ENCODE measurements at regions not wholly inside any gene's neighbourhood (a gene's known extent, or its start where the extent isn't known, plus 50 kb on each side); places are given as distances from the start of the nearest gene placed in this dataset.

DNA sequence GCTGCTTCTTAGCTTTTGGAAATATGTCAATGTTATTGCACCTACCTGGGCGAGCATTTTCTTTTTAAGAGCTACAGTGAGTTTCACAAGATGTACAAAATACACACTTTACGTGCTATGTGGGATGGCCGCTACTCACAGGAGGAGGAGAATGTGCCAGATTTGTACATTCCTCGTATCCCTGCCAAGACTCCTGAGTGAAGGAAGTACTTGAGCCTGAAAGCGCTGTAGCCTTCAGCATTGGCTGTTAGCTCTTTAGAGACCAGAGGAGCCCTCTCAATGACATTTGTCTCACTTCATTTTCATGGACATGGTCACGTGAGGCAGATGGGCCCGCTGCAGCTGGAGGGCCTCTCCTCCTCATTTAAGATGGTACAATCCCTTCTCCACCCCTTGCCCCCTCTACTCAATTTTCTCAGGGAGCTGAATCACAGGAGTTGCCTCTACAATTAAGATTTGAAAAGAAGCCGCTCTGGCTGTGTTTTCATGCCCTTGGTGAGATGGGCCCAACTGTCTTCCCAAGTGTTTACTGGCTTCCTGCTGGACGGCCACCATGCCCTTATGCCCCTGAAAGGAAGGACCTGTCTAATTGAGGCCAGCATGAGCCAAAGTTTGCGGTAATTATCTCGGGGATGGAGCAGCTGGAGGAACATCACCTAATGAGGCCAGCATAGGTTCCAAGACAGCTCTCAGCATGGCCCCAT lies 442.6 kb downstream of the PRDM2 start:
- Histone ChIP-seq H3K27me3 (replicated peaks; ENCODE audit: insufficient read depth, low read depth, low read length, poor library complexity) (no peaks in the 10 kb centered on the region), H3K36me3 (ENCODE audit: insufficient read depth, low read length, poor library complexity, severe bottlenecking) (no peaks in the 10 kb centered on the region), H3K27ac (ENCODE audit: low read depth, low read length, poor library complexity, severe bottlenecking) (no peak overlapping the region), H3K9me3 (ENCODE audit: low read depth, low read length, poor library complexity, severe bottlenecking) (no peaks in the 10 kb centered on the region), H3K4me3 (ENCODE audit: low read depth, low read length, poor library complexity, severe bottlenecking) (no peak overlapping the region), H3K4me1 (ENCODE audit: insufficient read depth, low read length, poor library complexity, severe bottlenecking) (no peaks in the 10 kb centered on the region)
- TF ChIP-seq EZH2 (IDR thresholded peaks at IDR 0.05; ENCODE audit: borderline replicate concordance, low read depth, low read length, poor library complexity, severe bottlenecking) = no peak
- TF ChIP-seq, protein P1, sequence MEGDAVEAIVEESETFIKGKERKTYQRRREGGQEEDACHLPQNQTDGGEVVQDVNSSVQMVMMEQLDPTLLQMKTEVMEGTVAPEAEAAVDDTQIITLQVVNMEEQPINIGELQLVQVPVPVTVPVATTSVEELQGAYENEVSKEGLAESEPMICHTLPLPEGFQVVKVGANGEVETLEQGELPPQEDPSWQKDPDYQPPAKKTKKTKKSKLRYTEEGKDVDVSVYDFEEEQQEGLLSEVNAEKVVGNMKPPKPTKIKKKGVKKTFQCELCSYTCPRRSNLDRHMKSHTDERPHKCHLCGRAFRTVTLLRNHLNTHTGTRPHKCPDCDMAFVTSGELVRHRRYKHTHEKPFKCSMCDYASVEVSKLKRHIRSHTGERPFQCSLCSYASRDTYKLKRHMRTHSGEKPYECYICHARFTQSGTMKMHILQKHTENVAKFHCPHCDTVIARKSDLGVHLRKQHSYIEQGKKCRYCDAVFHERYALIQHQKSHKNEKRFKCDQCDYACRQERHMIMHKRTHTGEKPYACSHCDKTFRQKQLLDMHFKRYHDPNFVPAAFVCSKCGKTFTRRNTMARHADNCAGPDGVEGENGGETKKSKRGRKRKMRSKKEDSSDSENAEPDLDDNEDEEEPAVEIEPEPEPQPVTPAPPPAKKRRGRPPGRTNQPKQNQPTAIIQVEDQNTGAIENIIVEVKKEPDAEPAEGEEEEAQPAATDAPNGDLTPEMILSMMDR (conservative IDR thresholded peaks at IDR 0.05; ENCODE audit: low read depth, low read length) = no peak
- DNase-seq (ENCODE audit: low spot score) = no peak
- ChIA-PET CTCF (no interaction called here), POLR2A (ENCODE audit: low non-redundant PET) (no interaction called here)
- BruUV-seq (replicated peaks) = no TSS peak
- intact Hi-C loops (cut with micrococcal nuclease; ENCODE audit: unreplicated experiment) = no loop called here

- Histone ChIP-seq H3K27ac (ENCODE audit: low read depth, low read length, poor library complexity, severe bottlenecking) (no peak overlapping the region), H3K27me3 (replicated peaks; ENCODE audit: insufficient read depth, low read depth, low read length, poor library complexity) (no peaks in the 10 kb centered on the region), H3K4me3 (ENCODE audit: low read depth, low read length, poor library complexity, severe bottlenecking) (no peak overlapping the region), H3K9me3 (ENCODE audit: low read depth, low read length, poor library complexity, severe bottlenecking) (no peaks in the 10 kb centered on the region), H3K36me3 (ENCODE audit: insufficient read depth, low read length, poor library complexity, severe bottlenecking) (no peaks in the 10 kb centered on the region), H3K4me1 (ENCODE audit: insufficient read depth, low read length, poor library complexity, severe bottlenecking) (no peaks in the 10 kb centered on the region)
- no peak for DNase-seq (ENCODE audit: low spot score)
- ChIA-PET CTCF (no interaction called here), POLR2A (ENCODE audit: low non-redundant PET) (no interaction called here)
- intact Hi-C loops (cut with micrococcal nuclease; ENCODE audit: unreplicated experiment) = no loop called here
- TF ChIP-seq EZH2 (IDR thresholded peaks at IDR 0.05; ENCODE audit: borderline replicate concordance, low read depth, low read length, poor library complexity, severe bottlenecking) = no peak
- TF ChIP-seq, protein P1 (conservative IDR thresholded peaks at IDR 0.05; ENCODE audit: low read depth, low read length) = no peak
- BruUV-seq (replicated peaks) = no TSS peak
Measured at GRCh38 chr1:14143777-14144176, 443.8 kb downstream of the PRDM2 start.

GRCh38 chr1:14148526-14148925 lies 448.5 kb downstream of the PRDM2 start:
- intact Hi-C loops (cut with micrococcal nuclease; ENCODE audit: unreplicated experiment) = no loop called here
- CTCF ChIA-PET = no interaction called here
- Histone ChIP-seq H3K4me3 (ENCODE audit: low read depth, low read length, poor library complexity, severe bottlenecking) (no peak overlapping the region), H3K9me3 (ENCODE audit: low read depth, low read length, poor library complexity, severe bottlenecking) (no peaks in the 10 kb centered on the region), H3K36me3 (ENCODE audit: insufficient read depth, low read length, poor library complexity, severe bottlenecking) (no peaks in the 10 kb centered on the region), H3K27ac (ENCODE audit: low read depth, low read length, poor library complexity, severe bottlenecking) (no peak overlapping the region), H3K27me3 (replicated peaks; ENCODE audit: insufficient read depth, low read depth, low read length, poor library complexity) (no peaks in the 10 kb centered on the region), H3K4me1 (ENCODE audit: insufficient read depth, low read length, poor library complexity, severe bottlenecking) (no peaks in the 10 kb centered on the region)
- no peak for TF ChIP-seq EZH2 (IDR thresholded peaks at IDR 0.05; ENCODE audit: borderline replicate concordance, low read depth, low read length, poor library complexity, severe bottlenecking)
- TF ChIP-seq, protein P1 (conservative IDR thresholded peaks at IDR 0.05; ENCODE audit: low read depth, low read length) = no peak
- POLR2A ChIA-PET (ENCODE audit: low non-redundant PET) = no interaction called here
- DNase-seq (ENCODE audit: low spot score) = no peak
- BruUV-seq (replicated peaks) = no TSS peak

All from A673 (cell line).